ENCODE measurements at regions not wholly inside any gene's neighbourhood (a gene's known extent, or its start where the extent isn't known, plus 50 kb on each side); places are given as distances from the start of the nearest gene placed in this dataset.

- no peak overlapping the region for H3K27ac ChIP-seq (ENCODE audit: low read depth, low read length)
- H3K4me3 Mint-ChIP-seq: no peak overlapping the region
- no peak overlapping the region for H3K9ac ChIP-seq (ENCODE audit: extremely low read depth, low read length, poor library complexity, severe bottlenecking)
- no peaks in the 10 kb centered on the region for H3K4me1 ChIP-seq (ENCODE audit: control insufficient read depth, insufficient read depth, low read length)
- H3K36me3 ChIP-seq (ENCODE audit: control insufficient read depth, insufficient read depth, low read length): no peaks in the 10 kb centered on the region
- no peaks in the 10 kb centered on the region for H3K36me3 Mint-ChIP-seq (ENCODE audit: low read depth)
- H3K4me3 ChIP-seq (ENCODE audit: low read length): no peak overlapping the region
- no peak for DNase-seq
- TF ChIP-seq CTCF (conservative IDR thresholded peaks at IDR 0.05): no peak
- H3K27me3 ChIP-seq (ENCODE audit: control insufficient read depth, insufficient read depth, low read length, poor library complexity, severe bottlenecking): no peaks in the 10 kb centered on the region
- no peaks in the 10 kb centered on the region for H3K27me3 Mint-ChIP-seq (ENCODE audit: insufficient read depth)
- H3K9me3 Mint-ChIP-seq: no peaks in the 10 kb centered on the region
- H3K4me1 Mint-ChIP-seq: no peaks in the 10 kb centered on the region
- H3K9me3 ChIP-seq (ENCODE audit: control insufficient read depth, low read length): no peaks in the 10 kb centered on the region
- WGBS, 2 experiments (ENCODE audit: insufficient coverage in 1 of 2, insufficient read length in 1 of 2): 80 to 93% methylated on average over 3 of the region's 3 CpGs
- no peak overlapping the region for H3K27ac Mint-ChIP-seq
These were observed 709.4 kb upstream of the KIRREL3 start for GRCh38 chr11:127709960-127710359.

- H3K36me3 ChIP-seq (ENCODE audit: control insufficient read depth, insufficient read depth, low read length): no peaks in the 10 kb centered on the region
- H3K27me3 Mint-ChIP-seq (ENCODE audit: insufficient read depth): no peaks in the 10 kb centered on the region
- WGBS, 2 experiments (ENCODE audit: insufficient coverage in 1 of 2, insufficient read length in 1 of 2): 86 to 96% methylated on average over 2 to 3 of the region's 3 CpGs
- no peak for TF ChIP-seq CTCF (conservative IDR thresholded peaks at IDR 0.05)
- no peaks in the 10 kb centered on the region for H3K36me3 Mint-ChIP-seq (ENCODE audit: low read depth)
- no peak for DNase-seq
- no peak overlapping the region for H3K4me3 Mint-ChIP-seq
- H3K27ac Mint-ChIP-seq: no peak overlapping the region
- H3K4me1 Mint-ChIP-seq: no peaks in the 10 kb centered on the region
- H3K4me1 ChIP-seq (ENCODE audit: control insufficient read depth, insufficient read depth, low read length): no peaks in the 10 kb centered on the region
- peaks cover 3% of the 10 kb centered on the region for H3K9me3 Mint-ChIP-seq
- no peak overlapping the region for H3K4me3 ChIP-seq (ENCODE audit: low read length)
- no peaks in the 10 kb centered on the region for H3K27me3 ChIP-seq (ENCODE audit: control insufficient read depth, insufficient read depth, low read length, poor library complexity, severe bottlenecking)
- no peaks in the 10 kb centered on the region for H3K9me3 ChIP-seq (ENCODE audit: control insufficient read depth, low read length)
- H3K27ac ChIP-seq (ENCODE audit: low read depth, low read length): no peak overlapping the region
- no peak overlapping the region for H3K9ac ChIP-seq (ENCODE audit: extremely low read depth, low read length, poor library complexity, severe bottlenecking)
These were observed 693.1 kb upstream of the KIRREL3 start for GRCh38 chr11:127693686-127694085.

- TF ChIP-seq CTCF (conservative IDR thresholded peaks at IDR 0.05): no peak
- no peak overlapping the region for H3K27ac Mint-ChIP-seq
- H3K36me3 Mint-ChIP-seq (ENCODE audit: low read depth): no peaks in the 10 kb centered on the region
- DNase-seq: no peak
- H3K27me3 ChIP-seq (ENCODE audit: control insufficient read depth, insufficient read depth, low read length, poor library complexity, severe bottlenecking): no peaks in the 10 kb centered on the region
- no peaks in the 10 kb centered on the region for H3K9me3 Mint-ChIP-seq
- H3K4me1 Mint-ChIP-seq: peaks cover 3% of the 10 kb centered on the region
- no peaks in the 10 kb centered on the region for H3K27me3 Mint-ChIP-seq (ENCODE audit: insufficient read depth)
- no peaks in the 10 kb centered on the region for H3K4me1 ChIP-seq (ENCODE audit: control insufficient read depth, insufficient read depth, low read length)
- H3K9me3 ChIP-seq (ENCODE audit: control insufficient read depth, low read length): no peaks in the 10 kb centered on the region
- H3K36me3 ChIP-seq (ENCODE audit: control insufficient read depth, insufficient read depth, low read length): no peaks in the 10 kb centered on the region
- H3K4me3 Mint-ChIP-seq: no peak overlapping the region
- H3K9ac ChIP-seq (ENCODE audit: extremely low read depth, low read length, poor library complexity, severe bottlenecking): no peak overlapping the region
- WGBS, 2 experiments (ENCODE audit: insufficient coverage in 1 of 2, insufficient read length in 1 of 2): 92 to 96% methylated on average over 4 of the region's 4 CpGs
- no peak overlapping the region for H3K27ac ChIP-seq (ENCODE audit: low read depth, low read length)
- H3K4me3 ChIP-seq (ENCODE audit: low read length): no peak overlapping the region
These were observed 682.8 kb upstream of the KIRREL3 start for GRCh38 chr11:127683321-127683720.
